WI38 (cell line): ENCODE measurements at regions not wholly inside any gene's neighbourhood (a gene's known extent, or its start where the extent isn't known, plus 50 kb on each side); places are given as distances from the start of the nearest gene placed in this dataset.

ENCODE experiments used
- H3K4me3 ChIP-seq: 2 replicates; pipeline ENCODE4 v1.5.1; 2011; ENCODE audit warnings: low read depth, mild to moderate bottlenecking, control low read depth, low read length
- TF ChIP-seq, protein P1 (sequence below): IDR thresholded peaks from 2 replicates; pipeline ENCODE4 v1.5.1; 2012; ENCODE audit warnings: low read depth, mild to moderate bottlenecking, control low read depth, low read length

DNA sequence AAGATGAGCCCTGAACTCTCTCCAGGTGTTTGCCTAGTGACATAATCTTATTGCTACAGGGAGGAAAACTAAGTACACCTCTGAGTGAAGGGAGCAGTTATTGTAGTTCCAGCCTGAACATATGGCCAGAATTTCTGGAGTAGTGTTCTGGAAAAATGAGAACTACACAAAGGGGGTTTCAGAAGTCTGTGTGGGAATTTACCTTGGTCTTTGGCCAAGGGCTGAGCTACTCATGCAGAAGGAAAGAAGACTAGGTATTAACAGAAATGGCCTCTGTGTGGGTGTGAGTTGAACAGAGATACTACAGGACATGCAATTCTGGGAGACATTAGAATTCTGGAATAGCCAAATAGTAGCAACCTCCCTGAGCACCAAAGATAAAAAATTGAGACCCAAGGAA lies 1009.7 kb upstream of the GJE1 start:
- TF ChIP-seq, protein P1, sequence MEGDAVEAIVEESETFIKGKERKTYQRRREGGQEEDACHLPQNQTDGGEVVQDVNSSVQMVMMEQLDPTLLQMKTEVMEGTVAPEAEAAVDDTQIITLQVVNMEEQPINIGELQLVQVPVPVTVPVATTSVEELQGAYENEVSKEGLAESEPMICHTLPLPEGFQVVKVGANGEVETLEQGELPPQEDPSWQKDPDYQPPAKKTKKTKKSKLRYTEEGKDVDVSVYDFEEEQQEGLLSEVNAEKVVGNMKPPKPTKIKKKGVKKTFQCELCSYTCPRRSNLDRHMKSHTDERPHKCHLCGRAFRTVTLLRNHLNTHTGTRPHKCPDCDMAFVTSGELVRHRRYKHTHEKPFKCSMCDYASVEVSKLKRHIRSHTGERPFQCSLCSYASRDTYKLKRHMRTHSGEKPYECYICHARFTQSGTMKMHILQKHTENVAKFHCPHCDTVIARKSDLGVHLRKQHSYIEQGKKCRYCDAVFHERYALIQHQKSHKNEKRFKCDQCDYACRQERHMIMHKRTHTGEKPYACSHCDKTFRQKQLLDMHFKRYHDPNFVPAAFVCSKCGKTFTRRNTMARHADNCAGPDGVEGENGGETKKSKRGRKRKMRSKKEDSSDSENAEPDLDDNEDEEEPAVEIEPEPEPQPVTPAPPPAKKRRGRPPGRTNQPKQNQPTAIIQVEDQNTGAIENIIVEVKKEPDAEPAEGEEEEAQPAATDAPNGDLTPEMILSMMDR, result no peak
- no peak overlapping the region for H3K4me3 ChIP-seq

DNA sequence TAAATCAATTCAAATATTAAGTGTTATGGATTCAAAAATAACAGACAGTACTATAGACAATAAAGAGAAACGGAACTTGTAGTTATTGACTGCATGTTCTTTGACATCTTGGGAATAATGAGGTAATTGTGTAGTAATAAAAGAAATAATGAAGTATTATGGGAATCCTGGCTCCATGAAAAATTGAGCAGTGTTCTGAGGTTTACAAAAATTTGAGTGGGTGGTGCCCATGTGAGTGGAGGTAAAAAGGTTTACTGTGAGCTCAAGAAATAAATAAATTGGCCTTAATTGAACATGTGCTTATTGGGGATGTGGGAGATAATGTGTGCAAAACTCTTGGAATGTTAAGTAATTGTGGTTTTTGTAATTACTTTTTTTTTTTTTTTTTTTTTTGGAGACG lies 1013.7 kb upstream of the GJE1 start:
- TF ChIP-seq, protein P1, result no peak
- H3K4me3 ChIP-seq, result no peak overlapping the region

DNA sequence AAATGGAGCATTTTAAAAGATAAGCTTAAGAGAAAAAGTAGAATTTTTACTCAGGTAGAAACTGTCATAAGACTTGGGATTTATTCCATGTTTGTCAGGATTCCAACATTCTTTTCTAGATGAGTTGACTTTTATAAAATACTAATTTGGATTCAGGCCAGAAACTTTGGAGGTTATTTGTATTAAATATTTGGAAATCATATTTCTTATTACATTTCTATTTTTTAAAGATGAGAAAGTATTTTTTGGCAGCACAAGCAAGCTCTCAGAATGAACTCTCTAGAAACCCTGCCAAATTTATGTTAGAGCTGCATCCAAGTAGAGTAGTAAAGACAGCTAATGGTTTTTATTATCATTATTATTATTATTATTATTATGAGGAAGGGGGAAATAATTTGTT lies 1014.9 kb upstream of the GJE1 start:
- TF ChIP-seq, protein P1, result no peak
- H3K4me3 ChIP-seq, result no peak overlapping the region

DNA sequence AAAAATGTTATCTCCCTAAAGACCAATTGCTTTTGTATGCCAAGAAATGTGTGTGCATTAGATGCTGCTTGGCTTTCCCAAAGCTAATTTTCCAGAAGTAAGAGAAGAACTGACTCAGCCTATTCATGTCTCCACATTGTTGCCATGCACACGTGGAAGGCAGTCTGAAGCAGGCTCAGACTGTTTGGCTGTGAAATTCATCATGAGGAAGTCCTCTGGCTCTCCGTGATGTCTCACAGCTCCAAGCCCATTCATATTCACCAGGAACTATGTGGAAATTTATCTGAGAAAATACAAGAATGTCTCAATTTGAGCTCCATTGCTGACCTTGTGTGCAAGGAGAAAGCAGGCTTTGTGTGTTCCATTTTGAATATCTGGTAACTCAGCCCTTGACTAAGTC lies 1022.2 kb upstream of the GJE1 start:
- H3K4me3 ChIP-seq, result no peak overlapping the region
- TF ChIP-seq, protein P1, result no peak

DNA sequence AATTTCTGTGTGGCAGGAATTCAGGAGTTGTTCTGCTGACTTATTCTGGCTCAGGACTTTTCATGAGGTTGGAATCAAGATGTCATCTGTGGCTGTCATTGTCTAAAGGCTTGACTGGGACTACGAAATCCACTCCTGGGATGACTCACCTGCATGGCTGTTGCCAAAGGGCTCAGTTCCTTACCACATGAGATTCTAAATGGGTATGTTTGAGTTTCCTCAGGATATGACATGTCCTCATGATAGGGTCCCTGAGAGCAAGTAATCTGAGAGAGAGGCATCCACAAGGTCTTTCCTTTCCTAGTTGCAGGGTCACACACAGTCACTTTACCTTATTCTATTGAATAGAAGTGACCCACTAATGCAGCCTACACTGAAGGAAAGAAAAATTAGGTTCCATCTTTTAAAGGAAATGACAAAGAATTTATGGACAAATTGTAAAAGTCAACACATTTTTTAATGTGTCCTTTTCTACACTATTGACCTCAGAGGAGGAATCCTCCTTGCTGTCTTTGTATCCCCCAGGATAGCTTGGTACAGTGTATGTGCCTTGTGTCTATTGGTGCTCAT lies 1025.0 kb upstream of the GJE1 start:
- TF ChIP-seq, protein P1, result no peak
- no peak overlapping the region for H3K4me3 ChIP-seq

DNA sequence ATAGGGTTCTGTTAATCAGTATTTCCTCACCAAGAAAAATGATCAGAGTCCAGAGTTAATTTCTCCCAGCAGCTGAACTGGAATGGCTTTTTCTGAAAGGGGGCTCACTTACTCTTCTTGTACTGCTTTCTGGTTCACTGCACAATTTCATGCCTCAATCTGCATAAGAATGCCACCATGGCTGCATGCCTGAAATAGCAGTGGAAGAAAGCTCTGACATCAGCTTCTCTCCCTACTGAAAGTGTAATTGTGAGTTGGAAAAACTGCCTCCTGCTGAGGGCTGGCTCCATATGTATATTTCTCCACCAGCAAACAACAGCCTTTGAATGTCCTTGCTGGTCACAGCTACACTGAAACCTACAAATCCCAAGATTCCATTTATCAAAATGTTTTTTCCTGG lies 1027.2 kb upstream of the GJE1 start:
- no peak overlapping the region for H3K4me3 ChIP-seq
- TF ChIP-seq, protein P1, result no peak

DNA sequence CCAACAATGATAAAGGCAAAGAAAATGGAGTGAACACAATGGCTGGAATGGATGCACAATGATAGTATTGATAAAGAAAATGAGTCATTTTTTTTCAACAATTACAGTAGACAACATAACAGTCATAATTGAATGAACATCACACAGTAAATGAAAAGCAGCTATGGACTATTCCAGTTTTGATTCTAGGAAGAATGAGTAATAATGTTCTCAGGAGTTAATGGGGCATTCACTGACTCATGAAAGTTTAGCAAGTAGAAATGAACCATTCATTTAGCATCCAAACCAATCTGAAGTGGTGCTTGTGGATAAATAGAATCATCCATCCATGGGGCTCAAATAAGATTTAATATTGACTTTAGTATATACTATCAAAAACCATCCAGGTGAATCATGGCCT lies 1029.5 kb upstream of the GJE1 start:
- TF ChIP-seq, protein P1, result no peak
- H3K4me3 ChIP-seq, result no peak overlapping the region
